ENCODE measurements at regions not wholly inside any gene's neighbourhood (a gene's known extent, or its start where the extent isn't known, plus 50 kb on each side); places are given as distances from the start of the nearest gene placed in this dataset.

DNA sequence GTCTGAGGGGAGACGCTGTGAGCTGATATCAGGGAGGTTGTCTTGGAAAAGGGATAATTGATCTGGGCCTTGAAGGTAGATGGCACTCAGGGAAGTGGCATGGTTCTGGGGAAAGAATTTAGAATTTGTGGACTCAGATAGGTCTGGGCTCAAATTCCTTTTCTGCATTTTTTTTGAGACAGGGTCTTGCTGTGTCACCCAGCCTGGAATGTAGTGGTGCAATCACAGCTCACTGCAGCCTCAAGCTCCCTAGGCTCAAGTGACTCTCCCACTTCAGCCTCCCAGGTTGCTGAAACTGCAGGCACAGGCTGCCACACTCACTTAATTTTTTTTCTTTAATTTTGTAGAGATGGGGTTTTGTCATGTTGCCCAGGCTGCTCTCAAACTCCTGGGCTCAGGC lies 98.1 kb upstream of the NCOR2 start:
- H3K4me2 ChIP-seq (ENCODE audit: insufficient read depth, low read length): no peak overlapping the region
- no peaks in the 10 kb centered on the region for H3K36me3 ChIP-seq (ENCODE audit: insufficient read depth, low read length)
- H4K20me1 ChIP-seq (ENCODE audit: insufficient read depth, low read length): no peaks in the 10 kb centered on the region
- no peak for ATAC-seq (ENCODE audit: insufficient read depth, low read depth)
- no peaks in the 10 kb centered on the region for H3K79me2 ChIP-seq (ENCODE audit: insufficient read depth, low read length)
- H3K27me3 ChIP-seq (ENCODE audit: insufficient read depth, low read length, poor library complexity): no peaks in the 10 kb centered on the region
- H3K4me1 ChIP-seq (ENCODE audit: insufficient read depth, low read length): no peaks in the 10 kb centered on the region
- no peak for TF ChIP-seq EZH2 (IDR thresholded peaks at IDR 0.05; ENCODE audit: borderline replicate concordance, low read depth, low read length, severe bottlenecking)
- TF ChIP-seq, protein P1, sequence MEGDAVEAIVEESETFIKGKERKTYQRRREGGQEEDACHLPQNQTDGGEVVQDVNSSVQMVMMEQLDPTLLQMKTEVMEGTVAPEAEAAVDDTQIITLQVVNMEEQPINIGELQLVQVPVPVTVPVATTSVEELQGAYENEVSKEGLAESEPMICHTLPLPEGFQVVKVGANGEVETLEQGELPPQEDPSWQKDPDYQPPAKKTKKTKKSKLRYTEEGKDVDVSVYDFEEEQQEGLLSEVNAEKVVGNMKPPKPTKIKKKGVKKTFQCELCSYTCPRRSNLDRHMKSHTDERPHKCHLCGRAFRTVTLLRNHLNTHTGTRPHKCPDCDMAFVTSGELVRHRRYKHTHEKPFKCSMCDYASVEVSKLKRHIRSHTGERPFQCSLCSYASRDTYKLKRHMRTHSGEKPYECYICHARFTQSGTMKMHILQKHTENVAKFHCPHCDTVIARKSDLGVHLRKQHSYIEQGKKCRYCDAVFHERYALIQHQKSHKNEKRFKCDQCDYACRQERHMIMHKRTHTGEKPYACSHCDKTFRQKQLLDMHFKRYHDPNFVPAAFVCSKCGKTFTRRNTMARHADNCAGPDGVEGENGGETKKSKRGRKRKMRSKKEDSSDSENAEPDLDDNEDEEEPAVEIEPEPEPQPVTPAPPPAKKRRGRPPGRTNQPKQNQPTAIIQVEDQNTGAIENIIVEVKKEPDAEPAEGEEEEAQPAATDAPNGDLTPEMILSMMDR (IDR thresholded peaks at IDR 0.05; ENCODE audit: borderline replicate concordance, extremely low read depth, low read length, poor library complexity, severe bottlenecking): no peak
- no peak for DNase-seq
- no peak overlapping the region for H2AFZ ChIP-seq (ENCODE audit: low read depth, low read length)
- no peak overlapping the region for H3K27ac ChIP-seq (ENCODE audit: low read length)
- no peak overlapping the region for H3K4me3 ChIP-seq (ENCODE audit: low read depth in 1 of 2, low read length in 2 of 2)
- H3K9ac ChIP-seq (ENCODE audit: low read depth, low read length): no peak overlapping the region
- H3K9me3 ChIP-seq (ENCODE audit: insufficient read depth, low read length, severe bottlenecking): no peaks in the 10 kb centered on the region

DNA sequence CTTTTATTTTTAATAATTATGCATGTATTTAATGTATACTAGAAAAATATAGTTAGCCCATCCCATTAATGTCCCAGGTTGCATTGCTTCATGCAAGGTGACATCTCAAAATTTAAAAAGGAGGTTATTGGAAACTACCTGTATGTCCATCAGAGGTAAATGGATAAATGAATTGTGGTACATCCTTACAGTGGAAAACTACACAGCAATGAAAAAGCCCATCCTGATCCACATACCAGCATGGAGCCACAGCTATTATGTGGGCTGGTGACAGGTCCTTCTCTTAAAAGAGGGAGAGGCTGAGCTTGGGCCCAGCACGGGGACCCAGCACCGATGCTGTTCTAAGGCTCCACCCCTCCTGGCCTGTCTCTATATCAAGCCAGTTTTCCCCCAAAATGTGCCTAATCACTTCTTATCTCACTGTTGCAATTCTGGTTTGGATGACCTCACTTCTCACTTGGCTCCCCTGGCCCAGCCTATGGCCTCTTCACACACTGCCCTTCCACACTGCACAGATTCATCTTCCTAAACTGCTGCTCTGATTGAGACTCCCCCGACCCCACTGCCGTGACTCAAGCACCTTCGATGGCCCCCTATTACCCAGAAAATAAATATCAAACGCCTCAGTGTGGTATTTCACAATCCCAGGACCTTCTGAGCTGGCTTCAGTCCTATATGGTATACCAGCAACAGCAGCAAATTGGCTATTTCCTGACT lies 97.1 kb upstream of the NCOR2 start:
- Histone ChIP-seq H3K27me3 (ENCODE audit: insufficient read depth, low read length, poor library complexity) (no peaks in the 10 kb centered on the region), H4K20me1 (ENCODE audit: insufficient read depth, low read length) (no peaks in the 10 kb centered on the region), H3K9me3 (ENCODE audit: insufficient read depth, low read length, severe bottlenecking) (no peaks in the 10 kb centered on the region), H3K79me2 (ENCODE audit: insufficient read depth, low read length) (no peaks in the 10 kb centered on the region), H3K36me3 (ENCODE audit: insufficient read depth, low read length) (no peaks in the 10 kb centered on the region), H2AFZ (ENCODE audit: low read depth, low read length) (no peak overlapping the region), H3K27ac (ENCODE audit: low read length) (no peak overlapping the region), H3K4me2 (ENCODE audit: insufficient read depth, low read length) (no peak overlapping the region), H3K9ac (ENCODE audit: low read depth, low read length) (no peak overlapping the region), H3K4me1 (ENCODE audit: insufficient read depth, low read length) (no peaks in the 10 kb centered on the region), H3K4me3 (ENCODE audit: low read depth in 1 of 2, low read length in 2 of 2) (no peak overlapping the region)
- ATAC-seq (ENCODE audit: insufficient read depth, low read depth) (no peak), DNase-seq (no peak)
- TF ChIP-seq EZH2 (IDR thresholded peaks at IDR 0.05; ENCODE audit: borderline replicate concordance, low read depth, low read length, severe bottlenecking): no peak
- TF ChIP-seq, protein P1 (IDR thresholded peaks at IDR 0.05; ENCODE audit: borderline replicate concordance, extremely low read depth, low read length, poor library complexity, severe bottlenecking): no peak

DNA sequence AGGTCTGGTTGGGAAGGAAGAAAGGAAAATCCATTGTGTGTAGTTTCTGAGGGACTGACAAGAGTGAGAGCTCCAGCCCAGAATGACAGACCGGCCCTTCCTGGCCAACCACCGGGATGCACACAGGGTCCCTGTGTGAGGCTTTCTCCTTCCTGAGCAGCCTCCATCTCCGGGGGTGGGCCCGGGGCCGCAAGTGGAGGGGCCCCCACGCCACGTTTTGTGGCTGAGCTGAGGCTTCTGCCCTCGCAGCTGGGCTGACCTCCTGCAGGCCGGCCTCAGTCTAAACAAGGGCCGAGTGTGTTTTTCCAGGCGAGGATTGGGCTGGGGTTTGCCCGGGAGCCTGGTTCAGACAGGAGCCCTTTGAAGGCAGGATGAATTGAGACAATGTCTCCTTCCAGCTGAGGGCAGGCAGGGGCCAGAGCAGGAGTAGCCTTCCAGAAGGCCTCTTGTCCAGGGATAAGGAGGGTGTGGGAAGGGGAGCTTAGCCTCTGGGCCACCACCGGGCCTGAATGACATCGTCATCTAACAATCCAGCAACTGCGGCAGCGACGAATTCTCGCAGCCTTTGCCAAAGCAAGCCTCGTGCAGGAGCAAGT lies 96.5 kb upstream of the NCOR2 start:
- Histone ChIP-seq H3K9ac (ENCODE audit: low read depth, low read length) (no peak overlapping the region), H4K20me1 (ENCODE audit: insufficient read depth, low read length) (no peaks in the 10 kb centered on the region), H3K4me1 (ENCODE audit: insufficient read depth, low read length) (no peaks in the 10 kb centered on the region), H2AFZ (ENCODE audit: low read depth, low read length) (no peak overlapping the region), H3K4me3 (ENCODE audit: low read depth in 1 of 2, low read length in 2 of 2) (no peak overlapping the region), H3K79me2 (ENCODE audit: insufficient read depth, low read length) (no peaks in the 10 kb centered on the region), H3K27ac (ENCODE audit: low read length) (no peak overlapping the region), H3K9me3 (ENCODE audit: insufficient read depth, low read length, severe bottlenecking) (no peaks in the 10 kb centered on the region), H3K27me3 (ENCODE audit: insufficient read depth, low read length, poor library complexity) (no peaks in the 10 kb centered on the region), H3K36me3 (ENCODE audit: insufficient read depth, low read length) (no peaks in the 10 kb centered on the region), H3K4me2 (ENCODE audit: insufficient read depth, low read length) (no peak overlapping the region)
- DNase-seq (no peak), ATAC-seq (ENCODE audit: insufficient read depth, low read depth) (no peak)
- TF ChIP-seq EZH2 (IDR thresholded peaks at IDR 0.05; ENCODE audit: borderline replicate concordance, low read depth, low read length, severe bottlenecking): no peak
- TF ChIP-seq, protein P1 (IDR thresholded peaks at IDR 0.05; ENCODE audit: borderline replicate concordance, extremely low read depth, low read length, poor library complexity, severe bottlenecking): no peak
